ENCODE measurements at regions not wholly inside any gene's neighbourhood (a gene's known extent, or its start where the extent isn't known, plus 50 kb on each side); places are given as distances from the start of the nearest gene placed in this dataset.

DNA sequence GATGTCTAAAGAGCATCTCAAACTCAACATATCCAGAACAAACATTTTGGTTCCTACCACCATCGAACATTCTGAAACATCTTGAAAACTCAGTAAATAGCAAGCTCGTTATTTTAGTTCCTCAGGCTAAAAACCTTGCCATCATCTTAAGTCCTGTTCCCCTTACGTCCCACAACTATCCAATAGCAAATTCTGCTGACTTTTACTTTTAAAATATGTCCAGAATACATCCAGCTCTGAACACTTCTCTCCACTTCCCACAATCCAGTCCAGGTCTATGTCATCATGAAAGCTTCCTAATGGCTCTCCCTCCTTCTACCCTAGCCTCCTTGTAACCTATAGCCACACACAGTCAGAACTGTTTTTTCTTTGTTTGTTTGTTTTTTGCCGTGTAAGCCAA lies 279.9 kb downstream of the IPO8 start:
- TF ChIP-seq, protein P1, sequence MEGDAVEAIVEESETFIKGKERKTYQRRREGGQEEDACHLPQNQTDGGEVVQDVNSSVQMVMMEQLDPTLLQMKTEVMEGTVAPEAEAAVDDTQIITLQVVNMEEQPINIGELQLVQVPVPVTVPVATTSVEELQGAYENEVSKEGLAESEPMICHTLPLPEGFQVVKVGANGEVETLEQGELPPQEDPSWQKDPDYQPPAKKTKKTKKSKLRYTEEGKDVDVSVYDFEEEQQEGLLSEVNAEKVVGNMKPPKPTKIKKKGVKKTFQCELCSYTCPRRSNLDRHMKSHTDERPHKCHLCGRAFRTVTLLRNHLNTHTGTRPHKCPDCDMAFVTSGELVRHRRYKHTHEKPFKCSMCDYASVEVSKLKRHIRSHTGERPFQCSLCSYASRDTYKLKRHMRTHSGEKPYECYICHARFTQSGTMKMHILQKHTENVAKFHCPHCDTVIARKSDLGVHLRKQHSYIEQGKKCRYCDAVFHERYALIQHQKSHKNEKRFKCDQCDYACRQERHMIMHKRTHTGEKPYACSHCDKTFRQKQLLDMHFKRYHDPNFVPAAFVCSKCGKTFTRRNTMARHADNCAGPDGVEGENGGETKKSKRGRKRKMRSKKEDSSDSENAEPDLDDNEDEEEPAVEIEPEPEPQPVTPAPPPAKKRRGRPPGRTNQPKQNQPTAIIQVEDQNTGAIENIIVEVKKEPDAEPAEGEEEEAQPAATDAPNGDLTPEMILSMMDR (tag by site-specific recombination; IDR thresholded peaks at IDR 0.05), result no peak
- TF ChIP-seq ZNF843 (tag by site-specific recombination; IDR thresholded peaks at IDR 0.05) (no peak), ZNF785 (tag by site-specific recombination; IDR thresholded peaks at IDR 0.05) (no peak), TCF7L2 (IDR thresholded peaks at IDR 0.05; ENCODE audit: borderline replicate concordance, low read depth, low read length) (no peak), ZNF114 (tag by site-specific recombination; IDR thresholded peaks at IDR 0.05) (no peak), ZBTB17 (tag by site-specific recombination; IDR thresholded peaks at IDR 0.05) (no peak), ZNF501 (tag by site-specific recombination; IDR thresholded peaks at IDR 0.05) (no peak)
- TF ChIP-seq, protein P2, sequence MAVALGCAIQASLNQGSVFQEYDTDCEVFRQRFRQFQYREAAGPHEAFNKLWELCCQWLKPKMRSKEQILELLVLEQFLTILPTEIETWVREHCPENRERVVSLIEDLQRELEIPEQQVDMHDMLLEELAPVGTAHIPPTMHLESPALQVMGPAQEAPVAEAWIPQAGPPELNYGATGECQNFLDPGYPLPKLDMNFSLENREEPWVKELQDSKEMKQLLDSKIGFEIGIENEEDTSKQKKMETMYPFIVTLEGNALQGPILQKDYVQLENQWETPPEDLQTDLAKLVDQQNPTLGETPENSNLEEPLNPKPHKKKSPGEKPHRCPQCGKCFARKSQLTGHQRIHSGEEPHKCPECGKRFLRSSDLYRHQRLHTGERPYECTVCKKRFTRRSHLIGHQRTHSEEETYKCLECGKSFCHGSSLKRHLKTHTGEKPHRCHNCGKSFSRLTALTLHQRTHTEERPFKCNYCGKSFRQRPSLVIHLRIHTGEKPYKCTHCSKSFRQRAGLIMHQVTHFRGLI (tag by site-specific recombination; IDR thresholded peaks at IDR 0.05), result no peak
- TF ChIP-seq, protein P3, sequence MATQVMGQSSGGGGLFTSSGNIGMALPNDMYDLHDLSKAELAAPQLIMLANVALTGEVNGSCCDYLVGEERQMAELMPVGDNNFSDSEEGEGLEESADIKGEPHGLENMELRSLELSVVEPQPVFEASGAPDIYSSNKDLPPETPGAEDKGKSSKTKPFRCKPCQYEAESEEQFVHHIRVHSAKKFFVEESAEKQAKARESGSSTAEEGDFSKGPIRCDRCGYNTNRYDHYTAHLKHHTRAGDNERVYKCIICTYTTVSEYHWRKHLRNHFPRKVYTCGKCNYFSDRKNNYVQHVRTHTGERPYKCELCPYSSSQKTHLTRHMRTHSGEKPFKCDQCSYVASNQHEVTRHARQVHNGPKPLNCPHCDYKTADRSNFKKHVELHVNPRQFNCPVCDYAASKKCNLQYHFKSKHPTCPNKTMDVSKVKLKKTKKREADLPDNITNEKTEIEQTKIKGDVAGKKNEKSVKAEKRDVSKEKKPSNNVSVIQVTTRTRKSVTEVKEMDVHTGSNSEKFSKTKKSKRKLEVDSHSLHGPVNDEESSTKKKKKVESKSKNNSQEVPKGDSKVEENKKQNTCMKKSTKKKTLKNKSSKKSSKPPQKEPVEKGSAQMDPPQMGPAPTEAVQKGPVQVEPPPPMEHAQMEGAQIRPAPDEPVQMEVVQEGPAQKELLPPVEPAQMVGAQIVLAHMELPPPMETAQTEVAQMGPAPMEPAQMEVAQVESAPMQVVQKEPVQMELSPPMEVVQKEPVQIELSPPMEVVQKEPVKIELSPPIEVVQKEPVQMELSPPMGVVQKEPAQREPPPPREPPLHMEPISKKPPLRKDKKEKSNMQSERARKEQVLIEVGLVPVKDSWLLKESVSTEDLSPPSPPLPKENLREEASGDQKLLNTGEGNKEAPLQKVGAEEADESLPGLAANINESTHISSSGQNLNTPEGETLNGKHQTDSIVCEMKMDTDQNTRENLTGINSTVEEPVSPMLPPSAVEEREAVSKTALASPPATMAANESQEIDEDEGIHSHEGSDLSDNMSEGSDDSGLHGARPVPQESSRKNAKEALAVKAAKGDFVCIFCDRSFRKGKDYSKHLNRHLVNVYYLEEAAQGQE (tag by site-specific recombination; IDR thresholded peaks at IDR 0.05), result no peak

Data from HEK293 (cell line).